GM19438 (cell line): ENCODE measurements at regions not wholly inside any gene's neighbourhood (a gene's known extent, or its start where the extent isn't known, plus 50 kb on each side); places are given as distances from the start of the nearest gene placed in this dataset.

Source experiments
- ATAC-seq: cut with Tn5 transposase; IDR thresholded peaks from one replicate; pipeline ENCODE4 v1.9.1; 2021; ENCODE audit warnings: low read depth; ENCODE audit not compliant: unreplicated experiment

DNA sequence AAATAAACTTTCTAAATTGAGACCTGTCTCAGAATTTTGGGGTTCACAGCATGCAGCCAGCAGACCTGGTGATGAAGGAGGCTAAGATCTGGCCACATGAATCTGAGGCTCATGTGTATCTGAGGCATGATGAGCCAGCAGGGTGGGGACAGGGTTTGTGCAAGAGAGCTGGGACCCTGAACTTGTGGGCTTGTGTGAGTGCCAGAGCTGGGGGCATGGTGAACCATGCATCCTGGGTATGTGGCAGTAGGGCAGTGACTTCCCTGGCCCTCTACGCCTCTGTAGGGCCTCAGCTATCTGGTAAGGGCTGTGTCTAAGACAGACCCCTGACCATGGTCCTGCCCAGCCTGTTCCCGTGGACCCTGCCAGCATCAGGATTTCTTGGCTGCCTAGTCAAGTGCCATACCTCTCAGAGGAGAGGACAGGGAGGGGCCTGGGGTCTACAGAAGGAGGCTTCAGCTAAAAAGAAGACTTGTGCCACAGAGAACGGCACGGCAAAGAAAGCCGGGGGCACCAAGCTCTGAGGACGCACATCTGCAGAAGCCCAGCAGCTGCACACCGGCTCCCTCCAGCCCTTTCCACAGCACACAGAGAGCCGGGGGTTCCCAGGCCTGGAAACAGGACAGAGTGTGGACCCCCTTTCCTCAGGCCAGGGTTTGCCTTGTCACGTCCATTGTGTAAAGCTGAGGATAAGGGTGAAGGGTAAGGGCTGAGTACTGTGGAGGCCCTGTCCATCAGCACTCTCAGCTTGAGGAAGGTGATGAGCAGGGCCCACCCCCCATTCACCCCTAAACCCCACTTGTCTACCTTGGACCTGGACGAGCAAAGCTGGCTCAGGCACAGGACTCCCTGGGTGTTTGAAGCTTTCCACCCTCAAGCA is 130.1 kb downstream of the MRPL36 start:
- no peak for ATAC-seq

DNA sequence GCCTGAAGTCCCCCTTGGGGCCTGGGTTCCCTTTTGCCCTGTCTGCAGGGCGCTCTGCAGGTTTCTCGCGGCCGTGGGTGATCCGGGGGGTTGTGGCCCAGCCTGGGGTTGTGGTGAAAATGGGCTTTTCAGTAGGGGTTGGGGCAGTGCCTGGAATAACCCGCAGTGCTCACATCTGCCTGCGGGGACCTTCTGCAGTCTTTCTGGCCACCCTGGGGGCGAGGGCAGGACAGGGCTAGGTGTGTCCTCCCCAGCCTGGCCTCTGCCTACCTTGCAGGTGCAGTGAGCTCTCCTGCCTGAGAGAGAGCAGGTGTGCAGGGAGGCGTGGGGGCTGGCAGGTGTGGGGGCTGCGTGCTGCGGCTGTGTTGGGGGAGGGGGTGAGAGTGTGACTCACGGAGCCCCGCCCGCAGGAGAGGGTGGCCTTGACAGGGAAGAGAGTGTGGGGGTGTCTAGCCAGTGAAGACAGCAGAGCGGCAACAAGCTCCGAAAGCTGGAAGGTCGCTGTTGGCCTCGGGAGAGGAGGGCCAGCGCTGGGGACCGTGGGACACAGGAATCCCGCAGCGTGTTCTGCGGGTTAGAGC is 131.4 kb downstream of the MRPL36 start:
- ATAC-seq: no peak

DNA sequence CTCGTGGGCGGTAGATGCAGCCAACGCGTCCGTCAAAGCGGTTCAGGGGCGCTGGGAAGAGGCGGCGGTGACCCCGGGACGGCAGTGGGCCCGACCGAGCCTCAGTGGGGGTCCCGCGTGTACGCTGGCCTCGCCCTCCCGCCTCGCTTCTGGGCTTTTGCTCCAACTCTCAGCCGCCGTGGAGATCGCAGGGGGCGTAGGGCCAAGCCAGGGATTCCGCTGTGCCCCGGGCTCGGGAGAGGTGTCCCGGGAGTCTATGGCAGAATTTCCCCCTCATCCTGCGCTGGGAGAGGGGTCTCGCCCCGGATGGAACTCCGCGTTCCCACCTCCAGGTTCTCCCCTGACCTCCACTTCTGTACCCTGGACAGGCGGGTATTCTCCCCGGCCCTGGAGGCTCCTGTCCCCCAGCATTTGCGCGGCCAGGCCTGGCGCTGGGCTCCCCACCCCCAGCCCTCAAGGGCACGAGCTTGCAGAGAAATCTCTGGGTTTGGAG is 131.9 kb downstream of the MRPL36 start:
- ATAC-seq: no peak

DNA sequence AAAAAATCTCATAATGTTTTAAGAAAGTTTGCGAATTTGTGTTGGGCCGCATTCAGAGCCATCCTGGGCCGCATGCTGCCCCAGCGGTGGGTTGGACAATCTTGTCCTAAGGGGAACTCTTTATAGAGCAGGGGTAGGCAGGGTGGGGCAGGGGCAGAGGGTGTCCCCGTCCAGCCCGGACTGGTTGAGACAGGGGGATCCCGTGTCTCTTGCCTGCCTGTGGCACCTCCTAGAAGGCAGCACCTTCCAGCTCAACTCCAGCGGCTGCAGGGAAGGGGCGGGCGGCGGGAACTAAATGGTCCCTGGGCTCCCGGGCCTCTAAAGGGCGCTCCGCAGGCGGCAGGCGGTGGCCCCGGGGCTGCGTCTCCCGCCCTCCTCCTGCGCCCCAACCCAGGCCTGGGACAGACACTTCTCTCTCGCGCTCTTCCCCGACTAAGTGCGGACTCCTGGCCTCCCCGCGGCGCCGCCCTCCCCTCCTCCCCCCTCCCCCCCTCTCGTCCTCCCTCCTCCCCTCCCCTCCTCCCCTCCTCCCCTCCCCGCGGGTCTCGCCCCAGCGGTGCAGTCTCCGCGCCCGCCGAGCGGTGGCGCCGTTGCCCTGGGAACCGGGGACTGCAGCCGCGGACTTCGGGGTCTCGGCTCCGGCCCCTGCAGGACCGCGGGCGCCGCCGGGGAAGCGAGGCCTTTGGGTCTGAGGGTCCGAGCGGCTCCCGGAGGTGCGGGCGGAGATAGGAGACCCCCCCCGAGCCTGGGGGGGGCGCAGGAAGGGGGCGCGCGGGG is 132.6 kb downstream of the MRPL36 start:
- ATAC-seq: no peak

DNA sequence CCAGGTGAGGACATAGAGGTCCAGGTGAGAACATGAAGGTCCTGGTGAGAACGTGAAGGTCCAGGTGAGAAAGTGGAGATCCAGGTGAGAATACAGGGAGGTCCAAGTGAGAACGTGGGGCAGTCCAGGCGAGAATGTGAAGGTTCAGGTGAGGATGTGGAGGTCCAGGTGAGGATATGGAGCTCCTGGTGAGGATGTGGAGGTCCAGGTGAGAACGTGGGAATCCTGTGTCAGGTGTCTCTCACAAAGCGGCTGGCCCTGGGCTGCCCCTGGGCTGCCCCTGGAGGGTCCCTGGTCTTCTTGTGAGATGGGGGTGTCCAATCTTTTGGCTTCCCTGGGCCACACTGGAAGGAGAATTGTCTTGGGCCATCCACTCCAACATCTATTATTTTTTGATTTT is 133.4 kb downstream of the MRPL36 start:
- no peak for ATAC-seq

DNA sequence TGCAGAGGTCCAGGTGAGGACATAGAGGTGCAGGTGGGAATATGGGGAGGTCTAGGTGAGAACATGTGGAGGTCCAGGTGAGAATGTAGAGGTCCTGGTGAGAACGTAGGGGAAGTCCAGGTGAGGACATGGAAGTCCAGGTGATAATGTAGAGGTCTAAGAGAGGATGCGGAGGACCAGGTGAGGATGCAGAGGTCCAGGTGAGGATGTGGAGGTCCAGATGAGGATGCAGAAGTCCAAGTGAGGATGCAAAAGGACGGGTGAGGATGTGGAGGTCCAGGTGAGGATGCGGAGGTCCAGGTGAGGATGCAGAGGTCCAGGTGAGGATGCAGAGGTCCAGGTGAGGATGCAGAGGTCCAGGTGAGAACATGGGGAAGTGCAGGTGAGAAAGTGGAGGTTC is 133.8 kb downstream of the MRPL36 start:
- no peak for ATAC-seq

DNA sequence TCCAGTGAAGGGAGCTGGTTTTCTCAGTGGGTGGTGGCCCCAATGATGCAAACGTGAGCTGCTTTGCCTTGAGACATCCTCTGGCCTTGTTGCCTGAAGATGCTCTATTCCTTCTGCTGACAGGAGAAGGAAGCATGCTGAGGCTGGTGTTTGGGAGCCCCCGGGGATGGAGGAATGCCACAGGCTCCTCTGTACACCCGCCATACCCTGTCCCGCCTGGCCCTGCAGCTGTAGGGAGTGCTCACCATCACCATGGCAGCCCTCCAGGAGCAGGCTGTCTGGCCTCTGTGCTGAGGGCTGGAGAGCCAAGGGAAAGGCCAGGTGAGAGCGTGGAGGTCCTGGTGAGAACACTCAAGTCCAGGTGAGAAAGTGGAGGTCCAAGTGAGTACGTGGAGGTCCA is 134.4 kb downstream of the MRPL36 start:
- ATAC-seq: no peak

DNA sequence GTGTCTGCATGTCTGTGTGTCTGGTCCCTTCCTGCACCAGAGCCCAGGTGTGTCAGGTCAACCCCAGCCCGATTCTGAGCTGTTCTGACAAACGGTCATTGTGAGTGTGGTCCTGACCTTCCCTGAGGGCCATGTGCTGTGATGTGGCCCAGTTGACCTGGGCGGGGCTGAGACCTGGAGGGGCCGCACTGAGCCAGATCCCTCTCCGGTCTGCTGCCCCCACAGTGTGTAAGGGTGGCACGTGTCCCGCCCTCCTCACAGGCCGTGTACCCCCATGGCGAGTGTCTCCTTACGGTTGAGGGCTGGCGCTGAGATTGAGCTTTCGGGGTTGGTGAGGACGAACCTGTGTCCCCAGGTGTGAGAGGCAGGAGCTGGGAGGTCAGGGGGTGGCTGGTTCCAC is 136.5 kb downstream of the MRPL36 start:
- no peak for ATAC-seq

DNA sequence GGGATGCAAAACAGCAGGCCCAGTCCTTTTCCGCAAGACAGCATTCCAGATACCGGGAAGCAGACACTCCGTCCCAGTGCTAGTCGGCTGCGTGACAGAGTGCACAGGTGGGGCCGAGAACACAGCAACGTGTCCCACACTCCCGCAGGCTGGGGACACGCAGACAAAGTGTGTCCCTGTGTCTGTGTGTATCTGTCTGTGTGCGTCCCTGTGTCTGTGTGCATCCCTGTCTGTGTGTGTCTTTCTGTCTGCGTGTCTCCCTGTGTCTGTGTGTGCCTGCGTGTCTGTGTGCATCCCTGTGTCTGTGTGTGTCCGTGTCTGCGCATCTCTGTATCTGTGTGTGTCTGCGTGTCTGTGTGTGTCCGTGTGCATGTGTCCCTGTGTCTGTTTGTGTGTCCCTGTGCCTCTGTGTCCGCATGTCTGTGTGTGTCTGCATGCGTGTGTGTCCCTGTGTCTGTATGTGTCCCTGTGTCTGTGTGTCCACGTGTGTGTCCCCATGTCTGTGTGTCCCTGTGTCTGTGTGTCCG is 137.0 kb downstream of the MRPL36 start:
- no peak for ATAC-seq

DNA sequence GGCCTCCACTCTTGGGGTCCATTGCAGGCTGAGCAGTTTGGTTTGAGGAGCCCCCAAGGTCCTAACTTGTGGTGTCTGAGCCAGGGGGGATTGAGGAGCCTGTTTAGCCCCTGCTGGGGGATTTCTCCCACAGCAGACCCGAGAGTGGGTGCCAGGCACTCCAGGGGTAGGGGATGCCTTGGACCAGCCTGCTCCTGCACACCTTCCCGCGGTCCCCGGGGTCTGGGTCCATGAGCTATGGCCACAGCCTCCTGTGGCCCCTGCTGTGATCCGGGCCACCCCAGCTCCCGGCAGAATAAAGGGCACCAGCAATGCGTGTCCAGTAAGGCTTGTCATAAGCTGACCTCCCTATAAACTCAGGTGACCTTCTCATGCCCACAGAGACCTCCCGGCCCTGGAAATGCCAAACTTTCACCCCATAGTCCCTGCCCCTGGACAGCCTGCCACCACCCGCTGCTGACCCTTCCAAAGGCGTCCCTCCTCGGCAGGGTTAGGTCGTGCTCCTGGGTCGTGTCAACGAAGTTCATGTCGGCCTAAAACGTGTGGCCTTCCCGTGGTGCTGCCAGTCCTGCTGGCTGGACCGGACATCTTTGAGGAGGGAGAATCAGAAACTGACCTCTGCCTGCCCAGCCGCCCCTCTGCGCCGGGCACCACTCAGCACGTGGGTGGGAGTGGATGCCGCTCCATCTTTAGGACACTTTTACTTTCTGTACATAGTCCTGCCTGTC is 137.6 kb downstream of the MRPL36 start:
- no peak for ATAC-seq

DNA sequence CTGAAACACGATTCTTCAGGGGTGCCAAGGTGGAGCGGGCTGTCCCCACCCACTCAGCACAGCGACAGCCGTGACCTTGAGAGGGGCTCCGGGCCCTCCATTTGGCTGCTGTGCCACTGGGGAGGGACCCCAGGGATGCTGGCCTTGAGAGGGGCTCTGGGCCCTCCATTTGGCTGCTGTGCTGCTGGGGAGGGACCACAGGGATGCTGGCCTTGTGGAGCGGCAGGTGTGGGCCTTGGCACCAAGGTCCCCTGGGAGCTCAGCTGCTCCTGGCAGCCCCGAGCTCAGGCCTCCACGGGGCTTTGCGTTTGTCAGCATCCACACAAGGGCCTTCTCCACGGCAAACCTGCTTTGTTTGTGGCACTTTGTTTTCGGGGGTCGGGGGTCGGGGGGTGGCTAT is 137.6 kb upstream of the LPCAT1 start:
- no peak for ATAC-seq

DNA sequence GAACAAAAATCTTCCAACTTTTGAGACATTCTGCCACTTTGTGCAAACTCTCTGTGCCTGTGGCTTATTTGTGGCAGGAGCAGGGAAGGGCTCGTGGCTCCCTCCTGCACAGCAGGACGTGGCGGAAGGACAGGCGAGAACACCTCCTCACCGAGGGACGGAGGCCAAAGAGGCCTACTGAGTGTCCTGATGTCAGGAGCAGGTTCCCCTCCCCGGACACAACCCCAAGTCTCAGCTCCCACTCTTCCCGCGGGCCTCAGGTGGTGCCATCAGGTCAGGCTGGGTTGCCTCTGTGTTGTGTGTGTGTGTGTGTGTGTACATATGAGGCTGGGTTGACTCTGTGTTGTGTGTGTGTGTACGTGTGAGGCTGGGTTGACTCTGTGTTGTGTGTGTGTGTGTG is 136.8 kb upstream of the LPCAT1 start:
- ATAC-seq: no peak

DNA sequence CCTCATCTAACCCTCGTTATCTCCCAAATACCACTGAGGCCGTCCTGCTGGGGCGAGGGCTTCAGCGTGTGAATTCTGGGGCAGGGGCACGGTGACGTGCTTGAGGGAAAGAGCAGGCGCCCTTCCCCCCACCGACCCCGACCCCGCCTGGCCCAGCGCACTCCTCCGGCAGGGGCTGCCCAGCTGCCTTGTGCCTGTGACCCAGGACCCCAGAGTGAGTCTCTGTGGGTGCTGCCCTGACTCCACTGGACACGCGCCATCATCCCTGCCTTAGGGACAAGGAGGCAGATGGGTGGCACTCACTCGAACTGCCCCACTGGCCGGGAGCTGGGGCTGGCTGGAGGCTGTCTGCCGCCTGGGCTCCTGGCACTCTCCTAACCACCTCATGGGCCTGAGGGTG is 136.2 kb upstream of the LPCAT1 start:
- ATAC-seq: no peak

DNA sequence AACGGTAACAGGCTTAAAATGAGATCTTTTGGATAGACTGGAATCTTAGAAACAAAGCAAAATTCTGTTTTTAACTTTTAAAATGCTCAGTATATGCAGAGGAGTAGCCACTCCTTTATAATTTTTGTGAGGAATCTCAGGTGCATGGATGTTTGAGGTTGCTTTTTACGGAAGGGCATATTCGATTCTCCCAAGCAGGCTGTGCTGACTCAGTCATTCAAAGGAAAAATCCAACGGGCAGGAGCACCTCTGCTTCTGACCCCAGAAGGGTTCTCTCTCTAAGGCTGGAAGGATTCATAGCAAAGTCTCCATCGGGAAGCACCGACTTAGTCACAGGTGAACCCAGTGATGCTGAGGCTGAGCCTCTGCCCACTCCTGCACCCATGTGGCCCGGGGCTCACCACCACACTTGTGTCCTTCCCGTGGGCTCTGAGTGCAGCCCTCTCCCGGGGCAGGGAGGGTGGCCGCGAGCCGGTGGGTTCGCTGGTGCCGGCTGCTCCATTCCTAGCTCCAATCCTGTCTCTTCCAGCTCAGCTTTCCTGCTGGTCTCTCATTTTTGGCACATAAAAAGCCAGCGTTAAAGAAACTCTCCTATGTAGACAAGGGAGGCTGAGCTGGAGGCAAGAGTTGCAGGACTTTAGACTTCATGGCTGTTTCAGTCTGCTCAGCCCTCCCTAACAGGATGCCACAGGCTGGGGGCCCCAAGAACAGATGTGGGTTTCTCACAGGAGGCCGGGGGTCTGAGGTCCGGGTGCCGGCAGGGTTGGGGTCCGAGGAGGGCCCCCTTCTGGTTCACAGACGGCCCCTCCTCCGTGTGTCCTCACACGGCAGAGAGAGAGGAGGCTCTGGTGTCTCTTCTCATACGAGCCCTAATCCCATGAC is 135.6 kb upstream of the LPCAT1 start:
- ATAC-seq: no peak

DNA sequence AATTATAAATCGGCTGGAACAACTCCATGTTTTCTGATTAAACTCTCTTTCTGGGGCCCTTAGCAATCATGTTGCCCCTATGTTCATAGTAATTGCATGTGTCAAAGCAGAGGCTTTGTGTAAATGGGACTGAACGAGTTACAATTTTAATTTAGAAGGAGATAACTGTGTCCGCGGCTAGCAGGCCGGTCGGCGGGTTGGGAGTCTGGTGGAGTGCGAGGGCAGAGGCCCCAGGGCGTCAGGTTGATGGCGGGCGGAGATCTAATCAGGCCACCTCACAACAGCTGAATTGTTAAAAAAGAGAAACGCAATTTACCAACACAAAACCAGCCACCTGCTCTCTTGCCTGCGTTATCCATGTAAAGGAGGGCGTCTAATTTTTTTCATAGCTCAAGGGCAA is 134.9 kb upstream of the LPCAT1 start:
- ATAC-seq: no peak

DNA sequence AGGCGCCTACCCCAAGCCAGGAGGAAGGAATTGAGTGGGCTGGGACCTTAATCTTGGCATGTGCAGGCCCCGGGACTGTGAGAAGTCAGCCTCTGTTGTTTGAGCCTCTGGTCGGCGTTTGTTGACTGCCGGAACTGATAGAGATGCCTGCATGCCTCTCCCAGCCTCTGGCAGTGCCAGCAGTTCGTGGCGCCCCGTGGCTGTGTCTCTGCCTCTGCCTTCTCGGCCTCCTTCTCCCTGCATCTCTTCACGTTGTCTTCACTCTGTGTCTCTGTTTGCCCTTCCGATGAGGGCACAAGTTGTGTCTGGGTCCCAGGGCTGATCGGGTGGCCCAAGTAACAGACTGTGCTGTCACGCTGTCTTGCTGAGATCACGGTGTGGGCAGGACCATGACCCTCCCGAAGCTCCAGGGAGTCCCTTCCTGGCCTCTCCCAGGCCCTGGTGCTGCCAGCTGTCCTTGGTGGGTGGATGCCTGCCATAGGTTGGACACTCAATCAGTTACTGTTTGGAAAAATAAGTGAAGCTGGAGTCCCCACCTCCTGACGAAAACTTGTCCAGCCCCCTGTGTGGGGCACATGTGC is 133.5 kb upstream of the LPCAT1 start:
- no peak for ATAC-seq

DNA sequence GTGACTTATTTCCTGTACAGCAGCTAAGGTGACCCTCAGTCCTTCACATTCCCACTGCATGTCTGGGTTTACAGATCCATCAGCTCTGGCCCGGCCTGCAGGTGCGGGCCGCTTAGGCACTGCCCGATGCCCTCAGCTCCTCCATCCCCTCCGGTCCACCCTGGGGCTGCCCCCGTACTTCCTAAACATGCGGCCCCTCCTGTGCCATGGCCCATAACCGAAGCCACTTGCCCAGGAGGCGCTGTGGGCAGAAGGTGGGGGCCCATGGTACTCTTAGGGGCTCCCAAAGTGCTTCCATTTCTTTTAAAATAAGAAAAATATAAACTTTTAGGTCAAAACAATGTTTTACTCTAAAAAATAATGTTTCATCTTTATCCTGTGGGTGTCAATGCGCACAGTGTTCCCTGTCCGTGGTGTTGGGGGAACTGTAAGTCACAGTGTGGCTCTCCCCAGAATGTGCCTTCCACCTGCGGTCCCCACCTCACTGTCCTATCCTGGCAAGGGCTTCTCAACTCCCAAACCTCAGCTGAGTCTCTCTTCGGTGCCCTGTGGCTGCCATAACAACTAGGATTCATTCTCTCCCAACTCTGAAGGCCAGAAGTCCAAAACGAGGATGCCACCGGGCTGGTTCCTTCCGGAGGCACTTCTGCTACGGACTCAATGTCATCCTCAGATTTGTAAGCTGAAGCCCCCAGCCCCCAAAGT is 132.7 kb upstream of the LPCAT1 start:
- ATAC-seq: no peak

DNA sequence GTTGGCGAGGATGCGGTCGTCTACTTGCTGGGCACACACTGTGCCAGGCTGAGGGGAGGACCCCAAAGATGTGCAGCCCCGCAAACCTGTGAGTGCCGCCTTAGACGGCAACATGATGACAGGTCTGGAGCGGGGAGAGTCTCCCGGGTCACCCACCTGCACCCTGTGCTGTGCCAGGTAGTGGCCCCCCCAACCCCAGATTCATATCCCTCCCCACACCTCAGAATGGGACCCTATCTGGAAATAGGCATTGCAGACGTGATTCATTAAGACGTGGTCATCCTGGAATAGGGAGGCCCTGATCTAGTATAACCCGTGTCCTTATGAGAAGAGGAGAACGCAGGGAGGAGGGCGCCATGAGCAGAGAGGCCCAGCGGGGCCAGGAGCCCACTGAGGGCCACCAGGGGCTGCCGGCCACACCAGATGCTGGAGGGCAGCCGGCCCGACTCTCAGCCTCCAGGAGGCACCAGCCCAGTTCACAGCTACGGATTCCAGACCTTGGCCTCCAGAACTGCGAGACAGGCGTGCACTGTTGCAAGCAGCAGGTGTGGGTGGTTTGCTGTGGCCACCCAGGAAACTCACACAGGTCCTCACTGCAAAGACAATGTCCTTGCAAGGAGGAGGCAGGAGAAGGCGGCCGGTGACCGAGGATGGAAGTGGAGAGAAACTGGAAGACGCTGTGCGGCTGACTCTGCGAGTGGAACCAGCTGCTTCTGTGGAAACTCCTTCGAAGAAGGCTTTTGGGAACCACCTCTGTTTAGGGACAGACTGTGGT is 131.9 kb upstream of the LPCAT1 start:
- ATAC-seq: no peak
